Occipital lobe (tissue), 1 donor: ENCODE measurements at regions not wholly inside any gene's neighbourhood (a gene's known extent, or its start where the extent isn't known, plus 50 kb on each side); places are given as distances from the start of the nearest gene placed in this dataset.

Source experiments
- DNase-seq: peaks from one replicate; lab custom pipeline; 2025; lab: John Stamatoyannopoulos, UW

DNA sequence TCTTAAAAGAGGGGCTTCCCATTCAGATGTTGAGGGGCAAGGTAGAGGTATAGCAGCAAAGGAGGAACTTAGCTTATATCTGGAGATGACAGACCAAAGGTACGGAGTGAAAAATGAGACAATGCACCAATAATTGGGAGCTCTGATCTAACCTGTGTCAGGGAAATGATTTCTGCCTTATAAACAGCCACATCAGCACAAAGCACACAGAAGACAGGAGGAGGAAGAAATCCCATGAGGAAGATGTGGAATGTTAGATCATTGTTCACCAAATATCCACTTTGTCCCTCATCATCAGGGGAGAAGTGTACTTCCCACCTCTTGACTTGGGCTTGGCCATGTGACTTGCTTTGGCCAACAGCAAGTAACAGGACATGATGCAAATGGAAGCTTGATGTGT lies 93.7 kb upstream of the WSCD2 start:
- DNase-seq: no peak

DNA sequence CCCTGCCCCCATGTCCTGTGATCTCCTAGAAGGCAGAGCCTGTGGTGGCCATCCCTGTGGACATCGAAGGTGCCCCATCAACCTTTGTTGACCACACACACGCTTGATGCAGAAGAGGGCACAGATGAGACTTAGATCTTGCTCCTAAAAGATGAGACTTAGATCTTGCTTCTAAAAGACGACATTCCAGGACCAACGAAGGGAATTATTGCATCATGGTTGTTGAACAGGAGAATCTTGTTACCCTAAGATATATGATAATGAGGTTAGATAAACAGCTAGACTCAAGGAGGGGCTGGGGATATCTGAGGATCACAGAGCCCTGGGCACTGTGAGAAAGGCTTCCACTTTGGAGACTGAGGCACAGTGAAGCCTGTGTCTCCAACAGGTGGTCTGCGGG lies 91.1 kb upstream of the WSCD2 start:
- no peak for DNase-seq

DNA sequence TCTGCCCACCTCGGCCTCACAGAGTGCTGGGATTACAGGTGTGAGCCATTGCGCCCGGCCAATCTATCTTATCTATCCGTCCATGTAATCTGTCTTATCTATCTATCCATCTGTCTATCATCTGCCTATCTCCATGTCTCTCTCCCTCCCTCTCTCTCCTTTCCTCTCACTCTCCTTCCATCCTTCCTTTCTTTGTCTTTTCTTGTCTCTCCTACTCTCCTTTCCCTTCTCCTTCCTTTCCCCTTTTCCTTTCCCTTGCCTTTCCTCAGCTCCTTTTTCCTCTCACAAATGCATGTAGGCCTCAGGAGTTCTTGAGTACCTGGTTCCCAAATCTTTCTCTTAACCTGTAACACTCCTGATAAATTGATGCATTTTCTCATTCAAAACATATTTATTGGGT lies 89.3 kb upstream of the WSCD2 start:
- DNase-seq: no peak

- no peak for DNase-seq
Measured at GRCh38 chr12:108040947-108041346, 88.1 kb upstream of the WSCD2 start.

DNA sequence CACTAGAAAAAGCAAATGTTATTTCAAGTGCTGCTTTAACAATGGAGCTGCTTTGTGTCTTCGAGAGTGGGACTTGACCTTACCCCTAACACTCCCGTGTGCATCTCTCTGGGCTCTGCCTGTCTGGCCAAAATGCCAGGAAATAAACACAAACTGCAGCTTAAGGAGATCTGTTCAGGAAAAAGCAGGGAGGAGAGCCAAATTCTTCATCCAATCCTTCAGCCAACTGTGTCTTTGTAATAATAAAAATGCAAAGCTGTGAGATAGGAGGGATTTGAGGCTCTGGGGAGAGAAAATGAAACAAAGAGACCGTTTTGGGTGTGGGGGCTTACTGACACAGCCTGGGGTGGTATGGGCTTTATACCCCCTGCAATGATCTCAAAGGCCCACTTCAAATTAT lies 85.8 kb upstream of the WSCD2 start:
- no peak for DNase-seq

GRCh38 chr12:108043750-108044533 lies 85.1 kb upstream of the WSCD2 start:
- no peak for DNase-seq

DNA sequence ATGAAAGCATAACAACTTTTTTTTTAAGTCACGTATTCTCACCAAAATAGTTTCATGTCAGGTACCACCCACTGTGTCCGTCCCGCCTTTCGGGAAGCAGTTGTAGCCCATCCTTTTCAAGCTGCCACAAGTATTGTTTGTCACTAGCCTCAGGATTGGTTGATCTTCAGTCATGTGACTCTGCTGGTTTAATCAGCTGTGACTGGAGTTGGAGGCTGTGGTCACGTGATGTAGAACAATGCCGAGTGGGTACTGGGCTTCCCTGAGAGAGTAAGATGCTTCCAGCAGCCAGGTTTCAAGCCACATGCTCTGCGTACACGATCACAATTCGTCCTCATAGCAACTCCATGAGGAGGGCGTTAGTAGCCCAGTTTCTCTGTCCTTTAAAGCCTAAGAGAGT lies 83.0 kb upstream of the WSCD2 start:
- no peak for DNase-seq

DNA sequence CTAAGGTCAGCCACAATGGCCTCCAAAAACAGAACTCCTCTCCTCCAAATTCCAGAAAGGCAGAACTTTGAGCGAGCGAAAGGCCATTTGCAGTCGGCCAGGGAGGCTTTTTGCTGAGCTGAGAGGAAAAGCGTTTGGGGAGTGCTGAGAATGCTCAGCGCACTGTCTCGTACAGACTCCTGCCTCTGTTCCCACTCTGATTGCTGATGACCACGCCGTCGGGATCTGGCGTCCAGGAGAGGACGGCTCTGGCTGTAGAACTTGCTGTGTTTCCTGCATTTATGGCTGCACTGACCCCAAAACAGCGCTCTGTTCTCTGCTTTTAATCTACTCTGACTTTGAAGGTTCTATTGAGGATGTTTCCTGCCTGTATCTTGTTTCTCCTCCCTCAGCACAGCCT lies 82.4 kb upstream of the WSCD2 start:
- no peak for DNase-seq

GRCh38 chr12:108047071-108047550 lies 82.0 kb upstream of the WSCD2 start:
- no peak for DNase-seq

- no peak for DNase-seq
Measured at GRCh38 chr12:108048686-108049085, 80.4 kb upstream of the WSCD2 start.

GRCh38 chr12:108050696-108051095 lies 78.4 kb upstream of the WSCD2 start:
- no peak for DNase-seq

DNA sequence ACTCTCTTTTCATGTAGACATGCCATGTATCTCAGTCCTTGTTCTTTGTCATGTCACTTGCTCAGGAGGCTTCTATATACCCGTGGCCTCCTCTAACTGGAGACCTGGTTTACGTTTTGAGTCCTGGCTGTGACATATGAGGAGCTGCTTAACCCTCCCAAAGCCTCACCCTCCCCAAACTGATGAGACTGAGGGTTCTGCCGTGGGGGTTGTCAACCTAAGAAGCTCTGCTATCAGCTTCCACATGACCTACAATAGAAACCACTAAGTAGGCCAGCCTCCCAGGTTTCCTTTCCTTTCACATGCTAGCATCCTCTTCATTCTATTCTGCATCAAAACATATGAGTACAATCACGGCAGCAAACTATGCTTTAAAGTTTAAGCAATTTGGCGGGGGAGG lies 76.8 kb upstream of the WSCD2 start:
- no peak for DNase-seq

- DNase-seq: no peak
Measured at GRCh38 chr12:108053512-108053911, 75.6 kb upstream of the WSCD2 start.

- no peak for DNase-seq
Measured at GRCh38 chr12:108054496-108054895, 74.6 kb upstream of the WSCD2 start.

- no peak for DNase-seq
Measured at GRCh38 chr12:108055141-108055540, 73.9 kb upstream of the WSCD2 start.

DNA sequence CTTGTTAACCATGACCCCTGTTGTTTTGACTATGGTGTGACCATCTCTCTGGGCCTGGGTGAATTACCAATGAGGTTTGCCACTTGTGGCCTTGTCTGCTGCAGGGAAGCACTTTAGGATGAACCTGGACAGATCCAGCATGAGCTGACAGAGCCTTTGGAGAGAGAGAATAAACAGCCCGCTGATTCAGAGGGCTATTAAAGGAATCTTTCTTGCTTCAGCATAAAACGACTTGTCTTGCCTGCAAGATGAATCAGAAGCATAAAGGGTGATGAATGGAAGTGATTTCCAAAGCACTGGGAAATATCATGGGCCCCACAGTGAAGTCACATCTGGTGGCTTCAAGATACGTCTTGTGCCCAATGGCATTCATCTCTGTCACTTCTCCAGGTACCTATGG lies 69.0 kb upstream of the WSCD2 start:
- no peak for DNase-seq

GRCh38 chr12:108060903-108061302 lies 68.2 kb upstream of the WSCD2 start:
- DNase-seq: no peak

DNA sequence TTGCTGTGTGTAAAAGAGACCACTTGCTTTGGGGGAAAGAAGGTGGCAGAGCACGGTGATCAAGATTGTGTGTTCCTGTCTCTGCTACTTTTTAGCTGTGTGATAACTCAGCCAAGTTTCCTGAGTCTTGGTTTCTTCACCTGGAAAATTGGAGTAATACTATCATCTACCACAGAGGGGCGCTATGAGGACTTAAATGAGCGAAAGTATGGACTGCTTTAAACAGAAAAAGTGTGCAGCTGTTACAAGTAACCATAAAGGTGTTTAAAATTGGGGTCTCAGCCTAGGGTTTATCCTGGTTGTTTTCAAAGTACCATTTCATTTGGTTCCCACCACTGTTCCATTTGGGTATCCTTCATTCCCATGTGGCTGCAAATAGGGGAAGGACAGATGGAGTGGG lies 65.9 kb upstream of the WSCD2 start:
- DNase-seq: no peak

DNA sequence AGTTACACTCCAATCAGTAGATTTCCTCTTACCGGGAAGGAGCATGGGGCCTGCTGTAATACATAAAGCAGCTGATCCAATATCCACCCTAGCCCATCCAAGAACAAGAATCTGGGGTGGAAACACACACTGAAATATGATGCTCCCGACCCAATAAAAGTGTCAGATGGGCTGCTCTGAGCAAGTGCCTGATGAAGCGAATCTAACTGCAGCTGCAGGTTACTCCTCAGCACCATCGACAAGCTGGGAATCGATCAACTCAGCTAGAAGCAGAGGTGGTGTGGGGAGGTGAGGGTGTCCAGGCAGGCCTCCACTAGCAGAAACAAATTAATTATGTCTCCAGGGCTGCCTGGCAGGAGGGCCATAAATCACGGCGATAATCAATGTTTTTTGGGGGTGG lies 64.0 kb upstream of the WSCD2 start:
- no peak for DNase-seq

GRCh38 chr12:108066583-108067577 lies 62.2 kb upstream of the WSCD2 start:
- no peak for DNase-seq

GRCh38 chr12:108069651-108070165 lies 59.4 kb upstream of the WSCD2 start:
- no peak for DNase-seq

GRCh38 chr12:108075561-108075960 lies 53.5 kb upstream of the WSCD2 start:
- no peak for DNase-seq
